Heart left ventricle (tissue), 13 donors: ENCODE measurements at regions not wholly inside any gene's neighbourhood (a gene's known extent, or its start where the extent isn't known, plus 50 kb on each side); places are given as distances from the start of the nearest gene placed in this dataset.

Experiments used
- POLR2A ChIP-seq, 2 donors: fragments of 450-650 bp; IDR thresholded peaks; one replicate each; pipeline ENCODE4 v1.6.1; 2017; ENCODE audit warnings: antibody characterized with exemption in 2 of 2, mild to moderate bottlenecking in 2 of 2, moderate library complexity in 2 of 2
- TF ChIP-seq, protein P1 (sequence below), 12 donors: fragments of 200-600 bp; sonication (generic) in 4 of 12; IDR thresholded peaks; one replicate each; pipeline versions ENCODE4 v1.5.0 to v1.8.0; 2018 to 2022; ENCODE audit warnings: antibody characterized with exemption in 12 of 12, mild to moderate bottlenecking in 5 of 12
- donor health status: ischemic (EF 13 %, LVEDD 7.1; RV severe dilation, severe dysfunction).
- donor health status: DM: no; HTN: yes; CAD: no.
- donor health status: DM: no; HTN: no; CAD: no.
- donor health status: ischemic (EF 25% LVEDD 6.9; RV normal size, moderate dysfunction).
- donor health status: ischemic (EF 25% LVEDD 5.7; RV mildly dilated, moderate dysfunction).
- donor health status: ischemic (EF 35%, LVEDD 5.7; RV mildly dilated, moderate dysfunction).
- donor health status: nonischemic (EF 11% LVEDD 7.7; RV severe dilation, severe dysfunction).
- donor health status: DM: yes; HTN: yes; CAD: no.
- donor health status: PGD.
- donor health status: ischemic (EF 29% LVEDD 5.4; RV normal size, mild dysfunction).
- donor health status: nonischemic (EF 23%, LVEDD 6.1; RV moderate dilation, normal function).

DNA sequence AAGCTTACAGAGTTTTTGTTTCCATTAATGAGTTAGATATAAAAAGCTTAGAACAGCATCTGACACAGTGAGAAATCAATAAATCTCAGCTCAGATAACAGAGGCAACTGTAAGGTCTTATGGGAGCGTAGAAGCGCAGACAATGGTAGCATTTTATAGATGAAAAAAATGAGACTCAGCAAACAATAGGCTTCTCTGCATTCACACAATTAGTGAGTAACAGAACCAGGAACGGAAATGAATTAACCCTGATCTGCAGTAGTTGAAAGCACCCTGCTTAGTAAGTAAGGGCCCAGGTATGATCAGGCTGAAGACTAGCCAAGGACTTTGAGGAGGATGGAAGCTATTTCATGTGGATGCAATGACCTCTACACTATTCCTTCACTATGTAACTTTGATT is 147.2 kb upstream of the EYA4 start:
- TF ChIP-seq, protein P1, sequence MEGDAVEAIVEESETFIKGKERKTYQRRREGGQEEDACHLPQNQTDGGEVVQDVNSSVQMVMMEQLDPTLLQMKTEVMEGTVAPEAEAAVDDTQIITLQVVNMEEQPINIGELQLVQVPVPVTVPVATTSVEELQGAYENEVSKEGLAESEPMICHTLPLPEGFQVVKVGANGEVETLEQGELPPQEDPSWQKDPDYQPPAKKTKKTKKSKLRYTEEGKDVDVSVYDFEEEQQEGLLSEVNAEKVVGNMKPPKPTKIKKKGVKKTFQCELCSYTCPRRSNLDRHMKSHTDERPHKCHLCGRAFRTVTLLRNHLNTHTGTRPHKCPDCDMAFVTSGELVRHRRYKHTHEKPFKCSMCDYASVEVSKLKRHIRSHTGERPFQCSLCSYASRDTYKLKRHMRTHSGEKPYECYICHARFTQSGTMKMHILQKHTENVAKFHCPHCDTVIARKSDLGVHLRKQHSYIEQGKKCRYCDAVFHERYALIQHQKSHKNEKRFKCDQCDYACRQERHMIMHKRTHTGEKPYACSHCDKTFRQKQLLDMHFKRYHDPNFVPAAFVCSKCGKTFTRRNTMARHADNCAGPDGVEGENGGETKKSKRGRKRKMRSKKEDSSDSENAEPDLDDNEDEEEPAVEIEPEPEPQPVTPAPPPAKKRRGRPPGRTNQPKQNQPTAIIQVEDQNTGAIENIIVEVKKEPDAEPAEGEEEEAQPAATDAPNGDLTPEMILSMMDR (IDR thresholded peaks at IDR 0.05), result no peak
- TF ChIP-seq POLR2A (IDR thresholded peaks at IDR 0.05), result no peak
